ENCODE measurements at regions not wholly inside any gene's neighbourhood (a gene's known extent, or its start where the extent isn't known, plus 50 kb on each side); places are given as distances from the start of the nearest gene placed in this dataset.

DNA sequence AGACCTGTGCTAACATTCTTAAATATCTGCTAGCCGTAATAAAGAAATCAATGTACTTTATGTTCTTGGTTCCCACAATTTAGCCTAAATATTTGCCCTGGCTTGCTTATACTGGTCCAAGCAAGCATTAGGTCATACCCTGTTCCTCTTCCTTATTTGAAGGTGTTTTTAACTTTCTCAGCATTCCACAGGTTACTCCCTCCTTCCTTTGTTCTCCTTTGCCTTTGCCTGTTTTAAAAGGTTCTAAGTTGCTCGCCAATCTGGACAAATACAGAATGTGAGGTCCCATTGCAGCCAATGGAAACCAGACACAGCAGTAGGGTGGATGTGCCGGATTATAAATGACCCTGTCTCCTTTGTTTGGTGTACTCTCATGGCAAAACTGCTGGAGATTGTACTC is 436.8 kb upstream of the PCDH7 start:
- Histone ChIP-seq H3K27me3 (no peaks in the 10 kb centered on the region), H3K36me3 (no peaks in the 10 kb centered on the region), H3K4me1 (peaks cover 9% of the 10 kb centered on the region), H3K27ac (no peak overlapping the region), H3K9me3 (replicated peaks) (no peaks in the 10 kb centered on the region), H3K4me3 (no peak overlapping the region)
- no peak for DNase-seq

DNA sequence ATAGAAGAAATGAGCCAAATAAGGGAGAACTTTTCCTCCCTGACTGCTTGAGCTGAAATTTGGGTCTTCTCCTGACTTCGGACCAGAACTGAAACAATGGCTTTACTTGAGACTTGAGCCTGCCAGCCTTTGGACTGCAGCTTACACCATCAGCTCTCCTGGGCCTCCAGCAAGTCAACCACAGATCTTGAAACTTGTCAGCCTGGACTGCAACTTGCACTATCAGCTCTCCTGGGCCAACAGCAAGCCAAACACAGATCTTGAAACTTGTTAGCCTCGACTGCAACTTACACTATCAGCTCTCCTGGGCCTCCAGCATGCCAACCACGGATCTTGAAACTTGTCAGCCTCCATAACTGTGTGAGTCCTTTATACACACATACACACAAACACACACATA is 425.9 kb upstream of the PCDH7 start:
- H3K4me3 ChIP-seq: no peak overlapping the region
- H3K27me3 ChIP-seq: no peaks in the 10 kb centered on the region
- no peaks in the 10 kb centered on the region for H3K4me1 ChIP-seq
- no peak for DNase-seq
- H3K27ac ChIP-seq: no peak overlapping the region
- H3K9me3 ChIP-seq (replicated peaks): no peaks in the 10 kb centered on the region
- no peaks in the 10 kb centered on the region for H3K36me3 ChIP-seq

DNA sequence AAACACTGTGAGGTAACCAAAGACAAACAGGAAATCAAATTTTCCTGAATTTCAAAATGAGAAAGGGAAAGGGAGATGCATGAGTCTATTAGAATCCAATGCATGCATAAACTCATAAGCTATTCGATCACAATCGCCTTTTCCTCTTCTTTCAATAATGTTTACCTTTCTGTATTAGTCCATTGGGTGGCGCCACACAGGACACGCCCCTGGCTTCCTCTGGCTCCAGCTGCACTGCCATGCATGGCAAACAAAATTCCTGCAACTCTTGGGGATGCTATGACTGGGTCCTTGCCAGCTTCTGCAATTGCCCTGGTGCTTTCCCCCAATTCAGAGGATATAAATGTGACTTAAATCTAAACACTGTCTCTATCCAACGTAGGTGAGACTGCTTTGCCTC is 424.5 kb upstream of the PCDH7 start:
- Histone ChIP-seq H3K4me3 (no peak overlapping the region), H3K9me3 (replicated peaks) (no peaks in the 10 kb centered on the region), H3K27me3 (no peaks in the 10 kb centered on the region), H3K4me1 (no peaks in the 10 kb centered on the region), H3K36me3 (no peaks in the 10 kb centered on the region), H3K27ac (no peak overlapping the region)
- no peak for DNase-seq

DNA sequence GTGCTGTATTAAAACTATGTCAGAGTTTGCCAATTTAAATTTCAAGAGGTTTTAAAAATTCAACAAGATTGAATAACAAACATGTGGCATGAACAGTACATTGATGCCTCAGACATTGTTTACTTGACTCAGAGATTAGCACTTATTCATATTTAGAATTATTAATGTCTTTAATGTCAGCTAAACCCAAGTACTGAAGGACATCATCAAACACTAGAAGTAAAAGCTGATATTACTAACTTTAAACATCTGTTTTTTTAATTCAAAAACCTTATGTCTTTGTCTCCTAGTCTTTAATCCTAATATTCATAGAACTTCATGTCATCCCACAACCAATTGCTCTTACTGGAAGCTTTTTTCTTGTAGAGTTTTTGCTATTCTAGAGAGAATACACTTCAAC is 406.2 kb upstream of the PCDH7 start:
- no peak for DNase-seq
- Histone ChIP-seq H3K27ac (no peak overlapping the region), H3K27me3 (no peaks in the 10 kb centered on the region), H3K4me3 (no peak overlapping the region), H3K36me3 (no peaks in the 10 kb centered on the region), H3K9me3 (replicated peaks) (no peaks in the 10 kb centered on the region), H3K4me1 (no peaks in the 10 kb centered on the region)

DNA sequence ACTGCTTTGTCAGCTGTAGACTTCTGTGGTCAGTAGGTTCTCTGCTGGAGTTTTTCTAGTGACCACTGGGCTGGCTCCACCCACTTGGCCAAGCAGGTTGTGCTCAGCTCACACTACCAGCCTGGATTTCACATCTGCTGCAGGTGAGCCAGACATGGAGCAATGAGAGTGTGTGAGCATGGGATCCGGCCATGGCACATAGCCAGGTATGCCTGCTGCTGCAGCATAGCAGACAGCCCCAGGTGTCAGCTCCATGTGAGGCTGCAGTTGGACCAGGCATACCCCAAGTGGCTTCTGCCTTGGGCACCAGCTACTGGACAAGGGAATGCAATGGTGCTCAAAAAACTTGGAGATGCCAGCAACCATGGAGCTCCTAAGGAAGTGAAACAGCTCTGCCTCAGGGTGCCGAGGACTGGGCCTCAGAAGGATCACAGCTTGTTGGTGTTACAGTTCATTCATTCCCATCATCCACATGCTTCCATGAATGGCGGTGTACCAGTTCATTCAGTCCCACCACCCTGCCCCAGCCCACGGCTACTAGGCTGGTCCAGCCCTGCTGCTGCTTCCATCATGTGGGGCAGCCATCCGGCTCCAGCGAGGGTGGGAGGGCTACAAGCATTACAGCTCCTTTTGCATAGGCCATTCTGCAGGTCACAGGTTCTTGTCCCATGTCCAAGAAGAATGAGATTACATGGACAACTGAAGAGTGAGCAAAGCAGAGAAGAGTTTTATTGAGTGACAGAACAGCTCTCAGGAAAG is 389.1 kb upstream of the PCDH7 start:
- peak in 1 of 2 experiments; percentile 4 for DNase-seq
- peaks cover 36% of the 10 kb centered on the region; the same call in 1 of the 2 replicates for H3K9me3 ChIP-seq (replicated peaks)
- no peak overlapping the region for H3K27ac ChIP-seq
- H3K4me1 ChIP-seq: peaks cover 1% of the 10 kb centered on the region; the same call in 1 of the 2 replicates
- no peaks in the 10 kb centered on the region for H3K36me3 ChIP-seq
- no peaks in the 10 kb centered on the region for H3K27me3 ChIP-seq
- H3K4me3 ChIP-seq: no peak overlapping the region

DNA sequence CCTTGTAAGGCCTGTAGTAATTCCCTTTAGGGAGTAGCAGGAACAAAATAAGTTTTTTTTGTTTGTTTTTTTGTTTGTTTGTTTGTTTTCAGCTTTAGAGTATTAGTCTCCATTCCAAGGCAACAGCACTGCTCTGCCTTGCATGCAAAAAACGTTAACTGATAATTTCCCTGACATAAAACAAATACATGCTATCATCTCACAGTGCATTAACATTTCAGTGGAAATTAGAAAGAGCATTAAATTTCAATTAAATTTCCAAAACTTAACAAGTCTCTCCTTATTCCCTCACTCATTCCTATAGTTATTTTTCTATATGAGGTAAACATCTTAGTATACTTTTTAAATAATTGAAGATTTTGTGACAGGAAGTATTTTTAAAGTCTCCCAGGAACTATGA is 378.4 kb upstream of the PCDH7 start:
- no peaks in the 10 kb centered on the region for H3K36me3 ChIP-seq
- H3K27me3 ChIP-seq: no peaks in the 10 kb centered on the region
- no peak overlapping the region for H3K27ac ChIP-seq
- DNase-seq: no peak
- 0 out of 2 replicates have a peak, but pooled peaks cover 3% of the 10 kb centered on the region for H3K4me1 ChIP-seq
- peaks cover 7% of the 10 kb centered on the region for H3K9me3 ChIP-seq (replicated peaks)
- no peak overlapping the region for H3K4me3 ChIP-seq

DNA sequence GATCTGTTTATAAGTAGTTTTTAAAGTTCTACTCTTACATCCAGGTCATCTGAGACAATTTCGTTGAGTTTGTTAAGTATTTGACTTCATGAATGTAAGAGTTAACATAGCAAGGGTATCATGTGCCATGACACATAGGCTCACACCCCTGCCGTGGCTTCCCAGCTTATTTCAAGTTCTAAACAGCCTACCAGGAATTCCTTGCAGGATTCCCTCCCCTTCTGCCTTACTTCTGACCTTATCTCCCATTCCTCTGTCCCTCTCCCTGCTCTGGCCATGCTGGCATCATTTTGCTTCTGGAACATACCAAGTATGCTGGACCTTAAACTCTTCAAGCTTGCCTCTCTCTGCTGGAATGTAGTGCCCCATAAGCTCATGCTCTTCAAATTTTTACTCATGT is 369.9 kb upstream of the PCDH7 start:
- Histone ChIP-seq H3K9me3 (replicated peaks) (no peaks in the 10 kb centered on the region), H3K36me3 (no peaks in the 10 kb centered on the region), H3K27me3 (no peaks in the 10 kb centered on the region), H3K4me3 (no peak overlapping the region), H3K4me1 (peaks cover 5% of the 10 kb centered on the region; the same call in 1 of the 2 replicates), H3K27ac (no peak overlapping the region)
- no peak for DNase-seq

DNA sequence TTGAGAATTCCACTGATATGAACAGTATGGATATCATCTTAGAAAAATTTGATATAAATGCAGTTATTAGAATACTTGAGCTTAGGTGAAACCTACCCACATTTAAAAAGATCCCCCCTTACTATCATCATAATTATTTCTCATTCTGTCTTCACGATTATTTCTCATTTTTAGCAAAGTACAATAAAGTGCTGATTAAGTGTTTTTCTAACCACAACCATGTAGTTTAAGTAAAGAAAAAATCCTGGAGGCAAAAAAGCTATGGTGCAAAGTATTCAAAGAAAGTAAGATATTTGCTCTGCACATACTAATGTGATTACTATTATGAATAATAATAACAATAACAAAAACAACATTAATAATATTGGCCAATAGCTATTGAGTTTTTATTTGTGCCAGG is 365.6 kb upstream of the PCDH7 start:
- H3K36me3 ChIP-seq: no peaks in the 10 kb centered on the region
- H3K9me3 ChIP-seq (replicated peaks): peaks cover 7% of the 10 kb centered on the region
- H3K4me1 ChIP-seq: no peaks in the 10 kb centered on the region
- H3K4me3 ChIP-seq: no peak overlapping the region
- DNase-seq: no peak
- H3K27me3 ChIP-seq: no peaks in the 10 kb centered on the region
- no peak overlapping the region for H3K27ac ChIP-seq

DNA sequence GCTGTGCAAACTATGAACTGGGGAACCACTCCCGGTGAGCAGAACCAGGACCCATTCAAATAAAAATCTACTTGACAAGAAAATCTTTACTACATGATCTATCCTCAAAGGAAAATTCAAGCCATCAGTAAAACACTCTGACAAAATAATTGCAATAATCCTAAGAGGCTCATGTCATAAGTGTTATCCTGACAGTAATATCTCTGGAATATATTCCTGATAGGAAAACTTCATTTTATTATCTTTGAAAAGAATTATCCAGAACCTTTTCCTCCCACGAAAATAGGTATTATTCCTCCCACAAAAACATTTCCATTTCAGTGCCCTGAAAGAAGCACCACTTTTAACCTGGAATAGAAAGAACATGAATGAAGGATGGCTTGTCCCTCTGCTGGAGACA is 357.7 kb upstream of the PCDH7 start:
- Histone ChIP-seq H3K4me1 (no peaks in the 10 kb centered on the region), H3K27me3 (no peaks in the 10 kb centered on the region), H3K9me3 (replicated peaks) (peaks cover 8% of the 10 kb centered on the region), H3K36me3 (no peaks in the 10 kb centered on the region), H3K27ac (no peak overlapping the region), H3K4me3 (no peak overlapping the region)
- DNase-seq: no peak

DNA sequence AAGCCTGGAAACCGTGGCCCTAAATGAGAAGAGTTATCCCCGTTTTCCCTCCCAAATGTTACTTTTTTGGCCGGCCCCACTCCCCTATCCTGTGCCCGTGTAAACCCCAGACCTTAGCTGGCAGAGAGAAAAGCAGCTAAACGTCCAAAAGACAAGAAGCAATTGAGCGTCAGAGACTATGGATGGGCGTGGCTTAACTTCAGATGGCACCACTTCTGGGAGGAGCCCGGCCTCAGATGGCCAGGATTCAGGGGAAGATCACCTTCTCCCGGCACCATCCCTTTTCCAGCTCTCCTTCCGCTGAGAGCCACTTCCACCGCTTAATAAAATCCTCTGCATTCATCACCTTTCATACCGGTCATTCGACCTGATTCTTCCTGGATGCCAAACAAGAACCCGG is 350.1 kb upstream of the PCDH7 start:
- H3K4me1 ChIP-seq: no peaks in the 10 kb centered on the region
- DNase-seq: no peak
- no peak overlapping the region for H3K27ac ChIP-seq

DNA sequence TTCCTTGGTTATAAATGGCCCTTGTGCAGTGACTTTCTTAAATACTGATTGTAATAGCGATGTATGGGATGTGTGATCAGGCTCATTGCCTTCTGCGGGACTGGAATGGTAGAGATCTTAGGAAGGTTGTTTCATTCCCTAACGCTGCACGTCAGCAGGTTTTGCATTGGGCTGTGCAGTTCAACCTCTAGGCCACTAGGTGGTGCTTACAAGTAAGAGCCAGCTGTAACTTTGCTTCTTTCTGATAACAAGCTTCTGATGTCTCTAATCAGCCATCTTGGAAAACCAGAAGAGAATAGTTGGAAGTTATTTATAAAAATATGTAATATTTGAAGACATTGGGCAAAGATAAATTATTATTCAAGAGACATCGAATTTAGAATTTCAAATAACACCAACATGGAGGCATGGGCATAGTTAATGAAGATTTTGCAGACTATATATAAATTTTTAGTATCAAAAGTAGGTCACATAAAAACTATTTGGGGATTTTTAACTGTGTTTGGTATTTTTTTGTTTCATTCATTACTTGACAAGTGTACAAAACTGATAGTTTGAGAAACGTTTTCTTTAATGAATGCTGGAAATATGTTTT is 339.7 kb upstream of the PCDH7 start:
- Histone ChIP-seq H3K4me1 (no peaks in the 10 kb centered on the region), H3K27me3 (no peaks in the 10 kb centered on the region), H3K36me3 (no peaks in the 10 kb centered on the region), H3K27ac (no peak overlapping the region), H3K9me3 (replicated peaks) (peaks cover 17% of the 10 kb centered on the region), H3K4me3 (no peak overlapping the region)
- peak; percentile 68 to 75 for DNase-seq

More for the DNA sequence above, 350.1 kb upstream of the PCDH7 start:
- no peaks in the 10 kb centered on the region for H3K9me3 ChIP-seq (replicated peaks)
- H3K4me3 ChIP-seq: no peak overlapping the region
- no peaks in the 10 kb centered on the region for H3K36me3 ChIP-seq
- no peaks in the 10 kb centered on the region for H3K27me3 ChIP-seq

DNA sequence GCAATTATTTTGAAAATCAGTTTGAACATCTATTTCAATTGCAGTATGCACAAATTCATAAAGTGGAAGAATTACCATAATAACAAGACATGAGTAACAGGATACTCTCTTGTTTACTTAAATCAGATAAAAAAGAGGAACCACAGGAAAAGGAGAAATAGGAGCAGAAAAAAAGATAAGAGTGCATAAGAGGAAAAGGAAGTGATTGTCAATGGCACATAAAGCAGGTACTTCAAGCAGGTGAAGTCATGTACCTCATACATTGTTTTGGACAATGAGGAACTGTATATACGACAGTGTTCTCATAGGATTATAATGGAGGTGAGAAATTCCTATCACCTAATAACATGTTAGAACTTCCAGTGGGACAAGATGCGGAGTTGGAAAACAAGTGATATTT is 334.5 kb upstream of the PCDH7 start:
- Histone ChIP-seq H3K27me3 (no peaks in the 10 kb centered on the region), H3K36me3 (no peaks in the 10 kb centered on the region), H3K4me1 (no peaks in the 10 kb centered on the region), H3K9me3 (replicated peaks) (peaks cover 11% of the 10 kb centered on the region), H3K27ac (no peak overlapping the region), H3K4me3 (no peak overlapping the region)
- DNase-seq: no peak

DNA sequence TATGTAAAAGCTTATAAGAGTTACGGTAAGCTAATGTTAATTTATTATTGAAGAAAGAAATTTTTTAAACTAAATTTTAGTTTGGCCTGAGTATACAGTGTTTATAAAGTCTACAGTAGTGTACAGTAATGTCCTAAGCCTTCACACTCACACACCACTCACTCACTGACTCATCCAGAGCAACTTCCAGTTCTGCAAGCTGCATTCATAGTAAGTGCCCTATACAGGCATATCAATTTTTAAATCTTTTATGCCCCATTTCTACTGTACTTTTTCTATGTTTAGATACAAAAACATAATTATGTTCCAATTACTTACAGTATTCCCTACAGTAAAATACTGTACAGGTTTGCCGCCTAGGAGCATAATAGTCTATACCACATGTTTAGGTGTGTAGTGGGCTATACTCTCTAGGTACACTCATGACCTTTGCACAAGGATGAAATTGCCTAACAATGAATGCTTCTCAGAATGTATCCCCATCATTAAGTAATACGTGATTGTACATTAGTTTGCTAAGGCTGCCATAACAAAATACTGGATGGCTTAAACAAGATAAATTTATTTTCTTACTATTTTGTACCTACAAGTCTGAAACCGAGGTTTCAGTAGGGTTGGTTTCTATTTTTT is 333.8 kb upstream of the PCDH7 start:
- Histone ChIP-seq H3K27ac (no peak overlapping the region), H3K4me3 (no peak overlapping the region), H3K27me3 (no peaks in the 10 kb centered on the region), H3K9me3 (replicated peaks) (peaks cover 6% of the 10 kb centered on the region), H3K36me3 (no peaks in the 10 kb centered on the region), H3K4me1 (no peaks in the 10 kb centered on the region)
- DNase-seq: no peak

DNA sequence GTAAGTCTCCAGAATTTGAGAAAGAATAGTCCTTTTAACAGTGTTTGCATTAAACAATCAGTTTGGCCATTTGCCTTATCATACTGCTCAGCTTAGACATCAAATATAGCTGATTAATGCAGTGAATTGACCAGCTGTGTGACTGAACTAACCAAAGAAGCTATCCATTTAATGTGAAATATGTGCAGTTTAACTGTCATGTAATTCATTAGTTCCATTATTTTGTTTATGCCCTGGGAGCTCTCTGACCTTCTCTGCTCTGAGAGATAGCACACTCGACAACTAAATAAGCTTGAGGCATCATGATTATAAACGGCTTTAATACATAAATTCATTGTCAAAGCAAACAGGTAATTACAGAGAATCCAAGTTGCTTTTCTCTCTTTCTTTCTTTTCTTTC is 324.3 kb upstream of the PCDH7 start:
- Histone ChIP-seq H3K27ac (no peak overlapping the region), H3K4me1 (no peaks in the 10 kb centered on the region), H3K27me3 (no peaks in the 10 kb centered on the region)

DNA sequence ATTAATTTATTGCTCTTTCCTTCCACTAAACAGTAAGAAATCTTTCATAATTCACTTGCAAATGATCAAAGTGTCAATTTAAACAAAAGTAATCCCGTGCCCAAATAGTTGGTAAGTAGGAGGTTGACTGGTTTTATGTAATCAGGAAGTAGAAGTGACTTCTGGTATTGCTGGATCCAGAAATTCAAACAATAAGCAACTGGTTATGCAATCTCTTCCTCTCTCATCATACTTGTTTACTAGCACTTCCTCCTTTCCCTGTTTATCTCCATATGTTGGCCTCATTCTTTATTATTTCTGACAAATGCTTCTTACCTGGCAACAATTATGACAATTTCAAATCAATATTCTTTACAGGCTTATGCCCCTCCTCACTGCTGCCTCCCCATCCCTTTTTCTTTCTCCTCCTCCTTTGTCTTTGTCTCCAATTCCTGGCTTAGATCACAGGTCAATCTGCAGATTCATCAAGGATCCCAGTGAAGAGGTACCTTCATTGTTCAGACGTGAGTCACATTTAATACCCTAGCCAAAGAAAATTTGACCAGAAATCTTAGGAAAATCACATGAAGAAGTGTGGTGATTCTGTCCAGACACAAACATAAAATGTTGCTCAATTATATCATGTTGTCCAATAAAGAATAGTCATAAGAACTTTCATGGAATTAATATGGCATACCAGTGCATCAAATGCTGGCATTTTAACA is 323.2 kb upstream of the PCDH7 start:
- no peaks in the 10 kb centered on the region for H3K27me3 ChIP-seq
- H3K9me3 ChIP-seq (replicated peaks): peaks cover 25% of the 10 kb centered on the region
- no peak overlapping the region for H3K27ac ChIP-seq
- no peak overlapping the region for H3K4me3 ChIP-seq
- H3K4me1 ChIP-seq: no peaks in the 10 kb centered on the region
- DNase-seq: no peak
- H3K36me3 ChIP-seq: no peaks in the 10 kb centered on the region

More for the DNA sequence above, 324.3 kb upstream of the PCDH7 start:
- H3K9me3 ChIP-seq (replicated peaks): peaks cover 22% of the 10 kb centered on the region
- H3K4me3 ChIP-seq: no peak overlapping the region
- no peak for DNase-seq
- H3K36me3 ChIP-seq: no peaks in the 10 kb centered on the region

Data from SJCRH30 (cell line).